ENCODE measurements at regions not wholly inside any gene's neighbourhood (a gene's known extent, or its start where the extent isn't known, plus 50 kb on each side); places are given as distances from the start of the nearest gene placed in this dataset.
"Not testable (repeated sequence)": the region's sequence is repeated elsewhere in the genome, so short reads cannot be mapped to it uniquely, and the experiment has no call there.

DNA sequence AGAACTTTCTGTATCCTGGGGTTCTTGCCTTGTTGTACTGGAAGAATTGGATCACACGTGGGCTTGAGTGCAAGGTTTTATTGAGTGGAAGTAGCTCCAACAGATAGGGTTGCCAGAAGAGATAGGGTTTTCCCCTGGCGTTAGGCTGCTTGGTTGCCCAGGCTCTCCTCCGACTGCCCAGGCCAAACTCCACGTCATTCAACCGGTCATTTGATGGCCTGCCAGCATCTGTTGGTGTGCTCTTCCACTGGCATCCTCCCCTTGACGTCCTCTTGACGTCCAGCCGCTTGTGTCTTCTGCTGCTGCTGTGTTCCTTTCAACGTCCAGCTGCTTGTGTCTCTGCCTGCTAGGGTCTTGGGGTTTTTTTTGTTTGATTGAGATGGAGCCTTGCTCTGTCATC lies 111.2 kb upstream of the XIST start:
- no peak for DNase-seq (ENCODE audit: low read depth in 3 of 3, low spot score in 2 of 3)

- no peak for DNase-seq (ENCODE audit: low read depth in 3 of 3, low spot score in 2 of 3)
These were observed 110.4 kb upstream of the XIST start for GRCh38 chrX:73962948-73963347.

GRCh38 chrX:73961867-73962266 lies 109.4 kb upstream of the XIST start:
- not testable (repeated sequence) for DNase-seq (ENCODE audit: low read depth in 3 of 3, low spot score in 2 of 3)

GRCh38 chrX:73944563-73944908 lies 92.0 kb upstream of the XIST start:
- no peak for DNase-seq (ENCODE audit: low read depth in 3 of 3, low spot score in 2 of 3)

- peak in 2 of 3 donors; percentile 61 to 67 for DNase-seq (ENCODE audit: low read depth in 3 of 3, low spot score in 2 of 3)
These were observed 91.4 kb upstream of the XIST start for GRCh38 chrX:73943693-73944562.

DNA sequence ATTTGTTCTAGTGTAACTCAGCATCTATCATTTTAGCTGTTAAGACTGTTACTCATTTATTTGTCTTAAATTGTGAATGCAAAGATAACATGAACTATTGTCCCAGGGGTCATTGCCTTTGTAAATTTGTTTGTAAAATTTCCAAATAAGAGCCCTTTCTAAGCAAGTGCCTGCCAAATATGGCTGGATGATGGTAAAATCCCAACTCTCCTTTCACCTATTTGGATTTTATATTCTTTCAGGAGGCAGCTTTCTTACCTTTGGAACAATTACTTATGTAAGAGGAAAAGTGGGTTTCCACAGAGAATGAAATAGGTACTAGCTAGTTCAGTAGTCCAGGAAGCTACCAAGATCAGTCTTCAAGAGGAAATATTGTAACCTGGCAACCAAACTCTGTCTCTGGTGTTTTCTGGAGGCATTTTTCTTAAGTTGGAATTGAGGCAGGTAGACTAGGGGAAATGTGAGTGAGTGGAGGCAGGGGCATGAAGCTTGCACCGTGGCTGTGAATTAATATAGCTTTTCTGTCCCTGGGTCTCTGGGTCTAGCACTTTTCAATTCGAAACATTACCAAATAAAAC lies 88.5 kb upstream of the XIST start:
- no peak for DNase-seq (ENCODE audit: low read depth in 3 of 3, low spot score in 2 of 3)

DNA sequence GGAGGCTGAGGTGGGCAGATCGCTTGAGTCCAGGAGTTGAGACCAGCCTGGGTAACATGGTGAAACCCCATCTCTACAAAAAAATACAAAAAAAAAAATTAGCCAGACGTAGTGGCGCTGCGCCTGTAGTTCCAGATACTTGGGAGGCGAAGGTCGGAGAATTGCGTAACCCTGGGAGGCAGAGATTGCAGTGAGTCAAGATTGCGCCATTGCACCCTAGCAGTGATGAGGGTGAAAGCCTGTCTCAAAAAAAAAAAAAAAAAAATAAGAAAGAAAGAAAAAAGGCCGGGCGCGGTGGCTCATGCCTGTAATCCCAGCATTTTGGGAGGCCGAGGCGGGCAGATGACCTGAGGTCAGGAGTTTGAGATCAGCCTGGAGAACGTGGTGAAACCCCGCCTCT lies 85.3 kb upstream of the XIST start:
- not testable (repeated sequence) for DNase-seq (ENCODE audit: low read depth in 3 of 3, low spot score in 2 of 3)

GRCh38 chrX:73932522-73932921 lies 80.0 kb upstream of the XIST start:
- no peak for DNase-seq (ENCODE audit: low read depth in 3 of 3, low spot score in 2 of 3)

GRCh38 chrX:73930300-73930699 lies 77.8 kb upstream of the XIST start:
- no peak for DNase-seq (ENCODE audit: low read depth in 3 of 3, low spot score in 2 of 3)

- DNase-seq (ENCODE audit: low read depth in 3 of 3, low spot score in 2 of 3), result no peak
These were observed 70.4 kb upstream of the XIST start for GRCh38 chrX:73922856-73923455.

- DNase-seq (ENCODE audit: low read depth in 3 of 3, low spot score in 2 of 3), result peak in 1 of 3 donors; percentile 15
These were observed 64.6 kb upstream of the XIST start for GRCh38 chrX:73916931-73917667.

GRCh38 chrX:73916489-73916888 lies 64.0 kb upstream of the XIST start:
- no peak for DNase-seq (ENCODE audit: low read depth in 3 of 3, low spot score in 2 of 3)

GRCh38 chrX:73914792-73915191 lies 62.3 kb upstream of the XIST start:
- DNase-seq (ENCODE audit: low read depth in 3 of 3, low spot score in 2 of 3), result not testable (repeated sequence)

- no peak for DNase-seq (ENCODE audit: low read depth in 3 of 3, low spot score in 2 of 3)
These were observed 61.1 kb upstream of the XIST start for GRCh38 chrX:73913580-73913979.

DNA sequence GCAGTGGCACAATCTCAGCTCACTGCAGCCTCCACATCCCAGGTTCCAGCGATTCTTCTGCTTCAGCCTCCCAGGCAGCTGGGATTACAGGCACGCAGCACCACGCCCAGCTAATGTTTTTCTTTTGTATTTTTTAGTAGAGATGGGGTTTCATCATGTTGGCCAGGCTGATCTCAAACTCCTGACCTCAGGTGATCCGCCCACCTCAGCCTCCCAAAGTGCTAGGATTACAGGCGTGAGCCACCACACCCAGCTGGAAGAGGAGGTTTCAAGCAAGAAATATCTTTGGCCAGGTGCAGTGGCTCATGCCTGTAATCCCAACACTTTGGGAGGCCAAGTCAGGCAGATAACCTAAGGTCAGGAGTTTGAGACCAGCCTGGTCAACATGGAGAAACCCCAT lies 59.4 kb upstream of the XIST start:
- not testable (repeated sequence) for DNase-seq (ENCODE audit: low read depth in 3 of 3, low spot score in 2 of 3)

DNA sequence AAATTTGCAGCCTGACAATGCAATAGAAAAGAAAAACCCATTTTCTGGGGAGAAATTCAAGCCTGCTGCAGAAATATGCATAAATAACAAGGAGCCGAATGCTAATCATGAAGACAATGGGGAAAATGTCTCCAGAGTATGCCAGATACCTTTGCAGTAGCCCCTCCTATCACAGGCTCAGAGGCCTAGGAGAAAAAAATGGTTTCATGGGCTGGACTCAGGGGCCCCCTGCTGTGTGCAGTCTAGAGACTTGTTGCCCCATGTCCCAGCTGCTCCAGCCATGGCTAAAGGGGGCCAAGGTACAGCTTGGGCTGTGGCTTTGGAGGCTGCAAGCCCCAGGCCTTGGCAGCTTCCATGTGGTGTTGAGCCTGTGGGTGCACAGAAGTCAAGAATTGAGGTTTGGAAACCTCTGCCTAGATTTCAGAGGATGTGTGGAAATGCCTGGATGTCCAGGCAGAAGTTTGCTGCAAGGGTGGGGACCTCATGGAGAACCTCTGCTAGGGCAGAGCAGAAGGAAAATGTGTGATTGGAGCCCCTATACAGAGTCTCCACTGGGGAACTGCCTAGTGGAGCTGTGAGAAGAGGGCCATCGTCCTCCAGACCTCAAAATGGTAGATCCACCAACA lies 53.3 kb upstream of the XIST start:
- not testable (repeated sequence) for DNase-seq (ENCODE audit: low read depth in 3 of 3, low spot score in 2 of 3)

GRCh38 chrX:73903941-73904340 lies 51.4 kb upstream of the XIST start:
- DNase-seq (ENCODE audit: low read depth in 3 of 3, low spot score in 2 of 3), result no peak
